H9 (cell line): ENCODE measurements at regions not wholly inside any gene's neighbourhood (a gene's known extent, or its start where the extent isn't known, plus 50 kb on each side); places are given as distances from the start of the nearest gene placed in this dataset.

Experiments used
- DNase-seq: peaks from one replicate; pipeline ENCODE4 v3.0.0-alpha.2; 2017
- H2AFZ ChIP-seq: one replicate; pipeline ENCODE4 v1.6.1; 2013; ENCODE audit warnings: mild to moderate bottlenecking, low read length, control low read depth, moderate library complexity
- H2AK5ac ChIP-seq: 2 replicates; pipeline ENCODE4 v1.6.1; 2013; ENCODE audit warnings: low read length, control low read depth, mixed read lengths; ENCODE audit not compliant: insufficient read length
- H2BK120ac ChIP-seq: one replicate; pipeline ENCODE4 v1.6.1; 2013; ENCODE audit warnings: low read depth, mild to moderate bottlenecking, low read length, control low read depth, inconsistent platforms; ENCODE audit not compliant: poor library complexity, severe bottlenecking
- H2BK12ac ChIP-seq: 2 replicates; pipeline ENCODE4 v1.6.1; 2013; ENCODE audit warnings: low read length, control low read depth, mixed read lengths, low read depth; ENCODE audit not compliant: insufficient read length
- H2BK15ac ChIP-seq: 2 replicates; pipeline ENCODE4 v1.6.1; 2013; ENCODE audit warnings: low read depth, low read length, control low read depth
- H2BK20ac ChIP-seq: one replicate; pipeline ENCODE4 v1.6.1; 2013; ENCODE audit warnings: low read depth, mild to moderate bottlenecking, low read length, control low read depth, inconsistent platforms; ENCODE audit not compliant: poor library complexity, severe bottlenecking
- H2BK5ac ChIP-seq: 2 replicates; pipeline ENCODE4 v1.6.1; 2013; ENCODE audit warnings: low read length, control low read depth, mixed read lengths; ENCODE audit not compliant: insufficient read length
- H3K14ac ChIP-seq: 2 replicates; pipeline ENCODE4 v1.6.1; 2013; ENCODE audit warnings: low read length, control low read depth; ENCODE audit not compliant: insufficient read depth
- H3K18ac ChIP-seq: 2 replicates; pipeline ENCODE4 v1.6.1; 2013; ENCODE audit warnings: low read depth, mild to moderate bottlenecking, mixed read lengths, low read length, control low read depth; ENCODE audit not compliant: insufficient read length
- H3K23ac ChIP-seq: 2 replicates; pipeline ENCODE4 v1.6.1; 2013; ENCODE audit warnings: low read length, control low read depth, mixed read lengths, low read depth; ENCODE audit not compliant: insufficient read length
- H3K23me2 ChIP-seq: 2 replicates; pipeline ENCODE4 v1.6.1; 2013; ENCODE audit warnings: low read depth, mild to moderate bottlenecking, mixed read lengths, low read length, control low read depth; ENCODE audit not compliant: insufficient read length, poor library complexity, severe bottlenecking
- H3K27ac ChIP-seq: 2 replicates; pipeline ENCODE4 v1.5.1; 2013; ENCODE audit warnings: low read length, control low read depth, mixed read lengths, low read depth; ENCODE audit not compliant: insufficient read length
- H3K27me3 ChIP-seq: 2 replicates; pipeline ENCODE4 v1.6.1; 2013; ENCODE audit warnings: low read length, control low read depth, inconsistent platforms; ENCODE audit not compliant: insufficient read depth
- H3K4ac ChIP-seq: 2 replicates; pipeline ENCODE4 v1.6.1; 2013; ENCODE audit warnings: low read depth, mild to moderate bottlenecking, control low read depth, inconsistent platforms, low read length, moderate library complexity
- H3K4me1 ChIP-seq: 2 replicates; pipeline ENCODE4 v1.6.1; 2013; ENCODE audit warnings: low read length, control low read depth, inconsistent platforms; ENCODE audit not compliant: insufficient read depth
- H3K4me2 ChIP-seq: 2 replicates; pipeline ENCODE4 v1.6.1; 2013; ENCODE audit warnings: low read length, control low read depth, mixed read lengths; ENCODE audit not compliant: insufficient read length, insufficient read depth
- H3K56ac ChIP-seq: 2 replicates; pipeline ENCODE4 v1.6.1; 2013; ENCODE audit warnings: low read depth, mild to moderate bottlenecking, mixed read lengths, low read length, control low read depth; ENCODE audit not compliant: insufficient read length
- H3K79me1 ChIP-seq: 2 replicates; pipeline ENCODE4 v1.6.1; 2013; ENCODE audit warnings: low read depth, mild to moderate bottlenecking, moderate library complexity, low read length, control low read depth, inconsistent platforms; ENCODE audit not compliant: insufficient read depth, poor library complexity, severe bottlenecking
- H3K79me2 ChIP-seq: 2 replicates; pipeline ENCODE4 v1.6.1; 2013; ENCODE audit warnings: low read length, control low read depth, inconsistent platforms; ENCODE audit not compliant: insufficient read depth
- H3K9ac ChIP-seq: 2 replicates; pipeline ENCODE4 v1.6.1; 2013; ENCODE audit warnings: low read length, control low read depth, mixed read lengths; ENCODE audit not compliant: insufficient read length; ENCODE audit errors: extremely low read depth
- H3K9me3 ChIP-seq: one replicate; pipeline ENCODE4 v1.6.1; 2013; ENCODE audit warnings: low read depth, low read length, inconsistent platforms; ENCODE audit not compliant: control insufficient read depth
- H3T11ph ChIP-seq: one replicate; pipeline ENCODE4 v1.6.1; 2013; ENCODE audit warnings: mild to moderate bottlenecking, low read length, control low read depth, inconsistent platforms
- H4K20me1 ChIP-seq: one replicate; pipeline ENCODE4 v1.6.1; 2013; ENCODE audit not compliant: control insufficient read depth, insufficient read length, insufficient read depth
- H4K5ac ChIP-seq: 2 replicates; pipeline ENCODE4 v1.6.1; 2013; ENCODE audit warnings: low read depth, mild to moderate bottlenecking, mixed read lengths, low read length, control low read depth; ENCODE audit not compliant: insufficient read length
- H4K8ac ChIP-seq: replicated peaks from 2 replicates; pipeline ENCODE4 v1.6.1; 2013; ENCODE audit warnings: low read length, control low read depth, mixed read lengths, low read depth; ENCODE audit not compliant: insufficient read length
- H4K91ac ChIP-seq: 2 replicates; pipeline ENCODE4 v1.6.1; 2013; ENCODE audit warnings: low read depth, mild to moderate bottlenecking, moderate library complexity, mixed read lengths, low read length, control low read depth; ENCODE audit not compliant: insufficient read length
- H3K27ac Mint-ChIP-seq, 3 experiments: 2 replicates in 2 of 3; 3 replicates in 1 of 3; pipeline ENCODE4 v1.8.0; 2020 to 2021; ENCODE audit warnings: mixed read lengths in 3 of 3, mild to moderate bottlenecking in 1 of 3, moderate library complexity in 1 of 3
- H3K27me3 Mint-ChIP-seq: 2 replicates; pipeline ENCODE4 v1.8.0; 2021; ENCODE audit warnings: low read depth, mild to moderate bottlenecking, moderate library complexity, mixed read lengths
- H3K36me3 Mint-ChIP-seq, 3 experiments: 2 replicates in 2 of 3; 3 replicates in 1 of 3; pipeline ENCODE4 v1.8.0; 2020 to 2021; ENCODE audit warnings: low read depth in 3 of 3, mixed read lengths in 3 of 3; ENCODE audit not compliant: insufficient read depth in 1 of 3
- H3K4me1 Mint-ChIP-seq, 2 experiments: 2 replicates each; pipeline ENCODE4 v1.8.0; 2020; ENCODE audit warnings: mixed read lengths in 2 of 2
- H3K4me3 Mint-ChIP-seq, 2 experiments: 2 replicates in 1 of 2; 3 replicates in 1 of 2; pipeline ENCODE4 v1.8.0; 2020 to 2021; ENCODE audit warnings: mild to moderate bottlenecking in 2 of 2, mixed read lengths in 2 of 2, moderate library complexity in 1 of 2
- H3K9me3 Mint-ChIP-seq, 2 experiments: 2 replicates in 1 of 2; 3 replicates in 1 of 2; pipeline ENCODE4 v1.8.0; 2020; ENCODE audit warnings: mild to moderate bottlenecking in 2 of 2, mixed read lengths in 2 of 2, moderate library complexity in 1 of 2
- CTCF ChIP-seq: fragments of 200-600 bp; sonication (generic); conservative IDR thresholded peaks from 3 replicates; pipeline ENCODE4 v1.8.0; 2021; ENCODE audit warnings: antibody characterized with exemption, mild to moderate bottlenecking
- WGBS: extraction: QIAGEN DNeasy Blood & Tissue Kit; methylation state at CpG from one replicate; pipeline ENCODE4 v1.1.7; 2013; ENCODE audit warnings: missing lambda C conversion rate, low lambda C conversion rate, mixed read lengths; ENCODE audit not compliant: insufficient read length; ENCODE audit errors: extremely low coverage; 5-methylcytosine and 5-hydroxymethylcytosine counted together

GRCh38 chr13:85638815-85639393 lies 160.3 kb downstream of the SLITRK6 start:
- Mint-ChIP-seq H3K4me3 (no peak overlapping the region), H3K4me1 (no peaks in the 10 kb centered on the region), H3K9me3 (peaks cover 0 to 7% of the 10 kb centered on the region in 2 experiments; a peak in 2 of 5 replicates), H3K36me3 (no peaks in the 10 kb centered on the region; a peak in 2 of 7 replicates), H3K27ac (no peak overlapping the region), H3K27me3 (no peaks in the 10 kb centered on the region)
- Histone ChIP-seq H4K20me1 (no peaks in the 10 kb centered on the region), H3K18ac (no peak overlapping the region), H3K9me3 (no peaks in the 10 kb centered on the region), H2BK120ac (no peak overlapping the region), H3K4ac (no peak overlapping the region), H3T11ph (no peak overlapping the region), H3K4me2 (no peak overlapping the region), H3K4me1 (no peaks in the 10 kb centered on the region), H3K79me2 (no peaks in the 10 kb centered on the region), H3K27me3 (no peaks in the 10 kb centered on the region), H2BK12ac (no peak overlapping the region), H2AK5ac (no peak overlapping the region), H2BK15ac (no peak overlapping the region), H4K5ac (no peak overlapping the region), H3K14ac (no peak overlapping the region), H2BK20ac (no peak overlapping the region), H3K9ac (no peak overlapping the region), H3K27ac (no peak overlapping the region), H2AFZ (no peak overlapping the region), H4K8ac (no peak overlapping the region), H2BK5ac (no peak overlapping the region), H3K56ac (no peak overlapping the region), H3K23ac (no peak overlapping the region), H3K23me2 (no peaks in the 10 kb centered on the region), H4K91ac (no peak overlapping the region), H3K79me1 (no peaks in the 10 kb centered on the region)
- TF ChIP-seq CTCF, result no peak
- no peak for DNase-seq
- WGBS, result no CpG with 5 or more reads among the region's 12 CpGs
